WTC11 (cell line): ENCODE measurements at regions not wholly inside any gene's neighbourhood (a gene's known extent, or its start where the extent isn't known, plus 50 kb on each side); places are given as distances from the start of the nearest gene placed in this dataset.

ENCODE experiments used
- ATAC-seq: fragments of 200-7000 bp; cut with Tn5 transposase; 2 replicates; pipeline ENCODE4 v1.10.0; 2021; ENCODE audit warnings: mild to moderate bottlenecking, moderate library complexity
- CTCF ChIA-PET: fragments of 300-600 bp; sonication (Branson Sonifier 250); formaldehyde crosslinking; loops from one replicate; lab custom pipeline; 2021; ENCODE audit warnings: antibody characterized with exemption; lab: Charles Lee
- POLR2A ChIA-PET: fragments of 350-600 bp; sonication (Branson Sonifier 250); formaldehyde crosslinking; loops from one replicate; lab custom pipeline; 2021; ENCODE audit warnings: antibody characterized with exemption; lab: Charles Lee
- DNase-seq: peaks from one replicate; pipeline ENCODE4 v3.0.0; 2021; ENCODE audit warnings: low spot score
- H3K27ac Mint-ChIP-seq: 2 replicates; pipeline ENCODE4 v1.8.0; 2021; ENCODE audit warnings: mixed read lengths
- H3K27me3 Mint-ChIP-seq: 2 replicates; pipeline ENCODE4 v1.8.0; 2021; ENCODE audit warnings: low read depth, mild to moderate bottlenecking, moderate library complexity, mixed read lengths
- H3K36me3 Mint-ChIP-seq: 2 replicates; pipeline ENCODE4 v1.8.0; 2021; ENCODE audit warnings: mixed read lengths
- H3K4me1 Mint-ChIP-seq: 2 replicates; pipeline ENCODE4 v1.8.0; 2022; ENCODE audit warnings: mixed read lengths
- H3K4me3 Mint-ChIP-seq: 2 replicates; pipeline ENCODE4 v1.8.0; 2021; ENCODE audit warnings: mild to moderate bottlenecking, moderate library complexity, mixed read lengths
- H3K9me3 Mint-ChIP-seq: 2 replicates; pipeline ENCODE4 v1.8.0; 2021; ENCODE audit warnings: mixed read lengths
- ELF4 ChIP-seq: sonication (generic); formaldehyde crosslinking; IDR thresholded peaks from 2 replicates; pipeline ENCODE4 v1.8.1; 2022; ENCODE audit warnings: low read depth, mild to moderate bottlenecking, moderate library complexity, missing genetic modification reagents
- FOXK1 ChIP-seq: sonication (generic); formaldehyde crosslinking; IDR thresholded peaks from 2 replicates; pipeline ENCODE4 v1.8.0; 2022; ENCODE audit warnings: mild to moderate bottlenecking, moderate library complexity, missing genetic modification reagents
- GRHL2 ChIP-seq: fragments of 250-450 bp; sonication (Bioruptor Pico); IDR thresholded peaks from 2 replicates; pipeline ENCODE4 v1.8.0; 2022; ENCODE audit warnings: mild to moderate bottlenecking, moderate library complexity; ENCODE audit not compliant: insufficient replicate concordance, severe bottlenecking
- JAZF1 ChIP-seq: fragments of 250-450 bp; sonication (Bioruptor Pico); IDR thresholded peaks from 2 replicates; pipeline ENCODE4 v1.9.0; 2021; ENCODE audit warnings: moderate library complexity, mild to moderate bottlenecking, inconsistent platforms
- NR3C1 ChIP-seq: sonication (generic); formaldehyde crosslinking; conservative IDR thresholded peaks from 2 replicates; pipeline ENCODE4 v1.8.1; 2023; ENCODE audit warnings: low read depth, mild to moderate bottlenecking, missing genetic modification reagents
- RORB ChIP-seq: fragments of 250-450 bp; sonication (Bioruptor Pico); IDR thresholded peaks from 2 replicates; pipeline ENCODE4 v1.9.0; 2021; ENCODE audit warnings: mild to moderate bottlenecking
- SMAD3 ChIP-seq: sonication (generic); formaldehyde crosslinking; IDR thresholded peaks from 2 replicates; pipeline ENCODE4 v1.8.0; 2022; ENCODE audit warnings: missing genetic modification reagents, mild to moderate bottlenecking, borderline replicate concordance
- TEAD1 ChIP-seq: sonication (generic); formaldehyde crosslinking; IDR thresholded peaks from 2 replicates; pipeline ENCODE4 v1.8.0; 2022; ENCODE audit warnings: mild to moderate bottlenecking, missing genetic modification reagents
- ZBTB21 ChIP-seq: sonication (generic); formaldehyde crosslinking; IDR thresholded peaks from 2 replicates; pipeline ENCODE4 v1.8.1; 2023; ENCODE audit warnings: mild to moderate bottlenecking, missing genetic modification reagents, borderline replicate concordance
- ZNF138 ChIP-seq: sonication (generic); formaldehyde crosslinking; conservative IDR thresholded peaks from 2 replicates; pipeline ENCODE4 v1.8.1; 2022; ENCODE audit warnings: mild to moderate bottlenecking, moderate library complexity, missing genetic modification reagents
- ZNF232 ChIP-seq: sonication (generic); formaldehyde crosslinking; IDR thresholded peaks from 2 replicates; pipeline ENCODE4 v1.8.0; 2022; ENCODE audit warnings: mild to moderate bottlenecking, missing genetic modification reagents
- ZNF396 ChIP-seq: fragments of 250-450 bp; sonication (Bioruptor Pico); IDR thresholded peaks from 2 replicates; pipeline ENCODE4 v1.8.0; 2021; ENCODE audit warnings: mild to moderate bottlenecking, moderate library complexity, borderline replicate concordance
- TF ChIP-seq, protein P1 (sequence below): sonication (generic); formaldehyde crosslinking; IDR thresholded peaks from 2 replicates; pipeline ENCODE4 v1.8.0; 2022; ENCODE audit warnings: mild to moderate bottlenecking, missing genetic modification reagents
- TF ChIP-seq, protein P2 (sequence below): sonication (generic); formaldehyde crosslinking; IDR thresholded peaks from 2 replicates; pipeline ENCODE4 v1.8.1; 2023; ENCODE audit warnings: mild to moderate bottlenecking, missing genetic modification reagents
- TF ChIP-seq, protein P3 (sequence below): sonication (generic); formaldehyde crosslinking; IDR thresholded peaks from 2 replicates; pipeline ENCODE4 v1.8.1; 2023; ENCODE audit warnings: mild to moderate bottlenecking, missing genetic modification reagents, moderate library complexity
- TF ChIP-seq, protein P4 (sequence below): fragments of 250-450 bp; sonication (Bioruptor Pico); IDR thresholded peaks from 2 replicates; pipeline ENCODE4 v1.8.0; 2021; ENCODE audit warnings: mild to moderate bottlenecking
- TF ChIP-seq, protein P5 (sequence below): sonication (generic); formaldehyde crosslinking; IDR thresholded peaks from 2 replicates; pipeline ENCODE4 v1.8.0; 2023; ENCODE audit warnings: missing genetic modification reagents
- TF ChIP-seq, protein P6 (sequence below): sonication (generic); formaldehyde crosslinking; IDR thresholded peaks from 2 replicates; pipeline ENCODE4 v1.8.1; 2023; ENCODE audit warnings: mild to moderate bottlenecking, missing genetic modification reagents, borderline replicate concordance
- TF ChIP-seq, protein P7 (sequence below): fragments of 250-450 bp; sonication (Bioruptor Pico); IDR thresholded peaks from 2 replicates; pipeline ENCODE4 v1.9.0; 2021; ENCODE audit warnings: moderate library complexity, mild to moderate bottlenecking, inconsistent platforms, borderline replicate concordance

DNA sequence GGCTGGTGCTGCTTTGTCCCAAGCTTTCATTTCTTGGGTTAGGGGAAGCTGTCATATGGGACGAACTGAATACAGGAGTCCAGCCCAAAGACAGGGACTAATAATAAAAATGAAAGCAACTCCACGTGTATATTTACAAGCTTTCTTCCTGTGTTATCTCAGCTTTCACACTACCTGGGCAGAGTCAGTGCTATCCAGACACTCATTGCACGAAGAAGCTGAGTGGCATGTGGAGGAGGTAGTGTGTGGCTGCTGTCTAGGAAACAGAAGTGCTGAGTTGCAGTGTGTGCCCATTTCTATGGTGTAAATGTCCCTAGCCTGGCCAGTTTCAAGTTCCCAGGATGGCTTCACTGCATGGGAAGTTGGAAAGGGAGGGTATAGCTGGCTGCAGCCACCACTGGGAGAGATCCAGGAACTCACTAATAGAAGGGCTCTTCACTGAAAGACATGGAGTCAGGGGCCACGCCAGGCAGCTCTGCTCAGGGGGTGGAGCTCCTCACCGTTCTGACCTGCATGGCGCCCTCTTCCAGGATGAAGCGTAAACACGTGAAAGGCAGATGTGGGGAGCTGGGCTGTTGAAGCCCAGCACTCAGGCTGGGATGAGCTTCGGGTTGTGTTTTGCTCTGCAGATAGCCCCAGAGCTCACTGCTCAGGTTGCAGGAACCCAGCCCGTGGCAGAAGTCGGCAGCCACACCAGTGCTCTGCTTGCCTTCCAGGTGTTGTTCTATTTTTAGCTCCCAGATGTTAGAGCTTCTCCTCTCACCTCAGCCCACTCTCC, 116.9 kb downstream of the IRX2 start:
- Mint-ChIP-seq H3K27ac (no peak overlapping the region), H3K27me3 (peaks cover 6% of the 10 kb centered on the region), H3K4me3 (no peak overlapping the region), H3K4me1 (peaks cover 20% of the 10 kb centered on the region), H3K9me3 (no peaks in the 10 kb centered on the region), H3K36me3 (no peaks in the 10 kb centered on the region)
- DNase-seq (peak; percentile 22), ATAC-seq (peak; percentile 90)
- no peak; the same call in 1 of the 2 replicates for TF ChIP-seq FOXK1
- 0 out of 2 replicates have a peak, but pooled peaks have one; percentile 28 for TF ChIP-seq ZBTB21 (CRISPR knock-in tag)
- TF ChIP-seq, protein P1, sequence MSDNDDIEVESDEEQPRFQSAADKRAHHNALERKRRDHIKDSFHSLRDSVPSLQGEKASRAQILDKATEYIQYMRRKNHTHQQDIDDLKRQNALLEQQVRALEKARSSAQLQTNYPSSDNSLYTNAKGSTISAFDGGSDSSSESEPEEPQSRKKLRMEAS (CRISPR knock-in tag) = peak; percentile 51; the same call in 1 of the 2 replicates
- TF ChIP-seq GRHL2 (CRISPR knock-in tag) = no peak
- ChIA-PET POLR2A (interaction anchor here (1.5 kb wide), 1 partner anchor 9 kb away, joined by 3 read pairs; no protein-coding TSS in a partner anchor), CTCF (interaction anchor here (0.6 to 1.7 kb wide), 7 partner anchors 11 to 561 kb away, joined by 3 to 5 read pairs (median 3); no protein-coding TSS in a partner anchor)

DNA sequence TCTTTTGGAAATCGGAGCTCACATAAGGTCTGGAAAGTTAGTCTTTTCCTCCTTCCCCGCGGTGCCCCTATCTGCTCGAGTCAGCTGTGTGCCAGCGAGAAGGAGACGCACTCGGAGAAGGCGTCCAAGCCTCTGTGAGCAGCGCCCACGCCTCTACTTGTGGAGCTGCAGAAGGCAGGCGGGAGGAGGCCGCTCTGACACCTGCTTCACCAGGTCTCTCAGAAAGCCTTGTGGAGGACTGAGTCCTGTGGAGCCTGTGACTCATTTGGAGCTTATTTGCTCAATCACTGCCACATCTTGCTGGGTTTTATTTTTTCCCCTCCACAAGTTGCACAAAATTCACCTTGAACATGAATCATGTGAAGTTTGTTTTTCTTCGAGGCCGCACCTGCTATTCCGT, 117.5 kb downstream of the IRX2 start:
- peaks cover 6% of the 10 kb centered on the region for H3K27me3 Mint-ChIP-seq
- no peaks in the 10 kb centered on the region for H3K9me3 Mint-ChIP-seq
- no peak for ATAC-seq
- H3K27ac Mint-ChIP-seq = no peak overlapping the region
- H3K4me1 Mint-ChIP-seq = peaks cover 15% of the 10 kb centered on the region
- no peaks in the 10 kb centered on the region for H3K36me3 Mint-ChIP-seq
- DNase-seq = no peak
- ChIA-PET POLR2A (interaction anchor here (1.5 kb wide), 1 partner anchor 9 kb away, joined by 3 read pairs; no protein-coding TSS in a partner anchor), CTCF (interaction anchor here (0.6 to 1.7 kb wide), 5 partner anchors 14 to 562 kb away, joined by 3 to 5 read pairs (median 3); no protein-coding TSS in a partner anchor)
- no peak overlapping the region for H3K4me3 Mint-ChIP-seq
- TF ChIP-seq, protein P2, sequence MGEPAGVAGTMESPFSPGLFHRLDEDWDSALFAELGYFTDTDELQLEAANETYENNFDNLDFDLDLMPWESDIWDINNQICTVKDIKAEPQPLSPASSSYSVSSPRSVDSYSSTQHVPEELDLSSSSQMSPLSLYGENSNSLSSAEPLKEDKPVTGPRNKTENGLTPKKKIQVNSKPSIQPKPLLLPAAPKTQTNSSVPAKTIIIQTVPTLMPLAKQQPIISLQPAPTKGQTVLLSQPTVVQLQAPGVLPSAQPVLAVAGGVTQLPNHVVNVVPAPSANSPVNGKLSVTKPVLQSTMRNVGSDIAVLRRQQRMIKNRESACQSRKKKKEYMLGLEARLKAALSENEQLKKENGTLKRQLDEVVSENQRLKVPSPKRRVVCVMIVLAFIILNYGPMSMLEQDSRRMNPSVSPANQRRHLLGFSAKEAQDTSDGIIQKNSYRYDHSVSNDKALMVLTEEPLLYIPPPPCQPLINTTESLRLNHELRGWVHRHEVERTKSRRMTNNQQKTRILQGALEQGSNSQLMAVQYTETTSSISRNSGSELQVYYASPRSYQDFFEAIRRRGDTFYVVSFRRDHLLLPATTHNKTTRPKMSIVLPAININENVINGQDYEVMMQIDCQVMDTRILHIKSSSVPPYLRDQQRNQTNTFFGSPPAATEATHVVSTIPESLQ = no peak
- TF ChIP-seq, protein P3, sequence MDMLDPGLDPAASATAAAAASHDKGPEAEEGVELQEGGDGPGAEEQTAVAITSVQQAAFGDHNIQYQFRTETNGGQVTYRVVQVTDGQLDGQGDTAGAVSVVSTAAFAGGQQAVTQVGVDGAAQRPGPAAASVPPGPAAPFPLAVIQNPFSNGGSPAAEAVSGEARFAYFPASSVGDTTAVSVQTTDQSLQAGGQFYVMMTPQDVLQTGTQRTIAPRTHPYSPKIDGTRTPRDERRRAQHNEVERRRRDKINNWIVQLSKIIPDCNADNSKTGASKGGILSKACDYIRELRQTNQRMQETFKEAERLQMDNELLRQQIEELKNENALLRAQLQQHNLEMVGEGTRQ = no peak
- TF ChIP-seq RORB (CRISPR knock-in tag) (no peak), ZNF232 (CRISPR knock-in tag) (no peak), GRHL2 (CRISPR knock-in tag) (no peak), ZNF396 (CRISPR knock-in tag) (no peak), NR3C1 (CRISPR knock-in tag) (no peak), ZNF138 (no peak)
- TF ChIP-seq, protein P4, sequence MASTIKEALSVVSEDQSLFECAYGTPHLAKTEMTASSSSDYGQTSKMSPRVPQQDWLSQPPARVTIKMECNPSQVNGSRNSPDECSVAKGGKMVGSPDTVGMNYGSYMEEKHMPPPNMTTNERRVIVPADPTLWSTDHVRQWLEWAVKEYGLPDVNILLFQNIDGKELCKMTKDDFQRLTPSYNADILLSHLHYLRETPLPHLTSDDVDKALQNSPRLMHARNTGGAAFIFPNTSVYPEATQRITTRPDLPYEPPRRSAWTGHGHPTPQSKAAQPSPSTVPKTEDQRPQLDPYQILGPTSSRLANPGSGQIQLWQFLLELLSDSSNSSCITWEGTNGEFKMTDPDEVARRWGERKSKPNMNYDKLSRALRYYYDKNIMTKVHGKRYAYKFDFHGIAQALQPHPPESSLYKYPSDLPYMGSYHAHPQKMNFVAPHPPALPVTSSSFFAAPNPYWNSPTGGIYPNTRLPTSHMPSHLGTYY (CRISPR knock-in tag) = no peak
- TF ChIP-seq, protein P5, sequence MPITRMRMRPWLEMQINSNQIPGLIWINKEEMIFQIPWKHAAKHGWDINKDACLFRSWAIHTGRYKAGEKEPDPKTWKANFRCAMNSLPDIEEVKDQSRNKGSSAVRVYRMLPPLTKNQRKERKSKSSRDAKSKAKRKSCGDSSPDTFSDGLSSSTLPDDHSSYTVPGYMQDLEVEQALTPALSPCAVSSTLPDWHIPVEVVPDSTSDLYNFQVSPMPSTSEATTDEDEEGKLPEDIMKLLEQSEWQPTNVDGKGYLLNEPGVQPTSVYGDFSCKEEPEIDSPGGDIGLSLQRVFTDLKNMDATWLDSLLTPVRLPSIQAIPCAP (CRISPR knock-in tag) = no peak

DNA sequence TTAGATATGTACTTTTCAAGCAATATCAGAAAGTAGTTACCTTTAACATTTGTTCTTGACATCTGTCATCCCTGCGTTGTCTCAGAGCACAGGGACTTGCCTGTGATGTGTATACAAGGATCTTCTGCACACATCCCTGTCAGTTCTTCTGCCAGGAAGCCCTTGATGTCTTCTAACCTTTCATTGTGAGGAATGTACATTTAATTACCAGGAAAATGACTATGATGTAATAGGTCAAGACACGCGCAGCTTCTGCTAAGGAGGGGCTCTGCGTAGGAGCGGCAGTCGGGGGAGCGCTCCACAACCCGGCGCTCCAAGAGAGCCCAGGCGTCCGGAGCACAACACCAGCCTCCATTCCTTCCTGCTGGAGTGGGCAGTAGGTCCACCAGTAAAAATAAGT, 119.7 kb downstream of the IRX2 start:
- peaks cover 4% of the 10 kb centered on the region for H3K9me3 Mint-ChIP-seq
- no peaks in the 10 kb centered on the region for H3K36me3 Mint-ChIP-seq
- DNase-seq (no peak), ATAC-seq (no peak)
- peaks cover 6% of the 10 kb centered on the region for H3K27me3 Mint-ChIP-seq
- H3K4me1 Mint-ChIP-seq = peaks cover 4% of the 10 kb centered on the region; the same call in 1 of the 2 replicates
- H3K27ac Mint-ChIP-seq = no peak overlapping the region
- ChIA-PET CTCF (no interaction called here), POLR2A (no interaction called here)
- H3K4me3 Mint-ChIP-seq = no peak overlapping the region
- no peak for TF ChIP-seq ZNF396 (CRISPR knock-in tag)
- TF ChIP-seq, protein P1 (CRISPR knock-in tag) = no peak
- TF ChIP-seq, protein P6, sequence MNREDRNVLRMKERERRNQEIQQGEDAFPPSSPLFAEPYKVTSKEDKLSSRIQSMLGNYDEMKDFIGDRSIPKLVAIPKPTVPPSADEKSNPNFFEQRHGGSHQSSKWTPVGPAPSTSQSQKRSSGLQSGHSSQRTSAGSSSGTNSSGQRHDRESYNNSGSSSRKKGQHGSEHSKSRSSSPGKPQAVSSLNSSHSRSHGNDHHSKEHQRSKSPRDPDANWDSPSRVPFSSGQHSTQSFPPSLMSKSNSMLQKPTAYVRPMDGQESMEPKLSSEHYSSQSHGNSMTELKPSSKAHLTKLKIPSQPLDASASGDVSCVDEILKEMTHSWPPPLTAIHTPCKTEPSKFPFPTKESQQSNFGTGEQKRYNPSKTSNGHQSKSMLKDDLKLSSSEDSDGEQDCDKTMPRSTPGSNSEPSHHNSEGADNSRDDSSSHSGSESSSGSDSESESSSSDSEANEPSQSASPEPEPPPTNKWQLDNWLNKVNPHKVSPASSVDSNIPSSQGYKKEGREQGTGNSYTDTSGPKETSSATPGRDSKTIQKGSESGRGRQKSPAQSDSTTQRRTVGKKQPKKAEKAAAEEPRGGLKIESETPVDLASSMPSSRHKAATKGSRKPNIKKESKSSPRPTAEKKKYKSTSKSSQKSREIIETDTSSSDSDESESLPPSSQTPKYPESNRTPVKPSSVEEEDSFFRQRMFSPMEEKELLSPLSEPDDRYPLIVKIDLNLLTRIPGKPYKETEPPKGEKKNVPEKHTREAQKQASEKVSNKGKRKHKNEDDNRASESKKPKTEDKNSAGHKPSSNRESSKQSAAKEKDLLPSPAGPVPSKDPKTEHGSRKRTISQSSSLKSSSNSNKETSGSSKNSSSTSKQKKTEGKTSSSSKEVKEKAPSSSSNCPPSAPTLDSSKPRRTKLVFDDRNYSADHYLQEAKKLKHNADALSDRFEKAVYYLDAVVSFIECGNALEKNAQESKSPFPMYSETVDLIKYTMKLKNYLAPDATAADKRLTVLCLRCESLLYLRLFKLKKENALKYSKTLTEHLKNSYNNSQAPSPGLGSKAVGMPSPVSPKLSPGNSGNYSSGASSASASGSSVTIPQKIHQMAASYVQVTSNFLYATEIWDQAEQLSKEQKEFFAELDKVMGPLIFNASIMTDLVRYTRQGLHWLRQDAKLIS = no peak
- no peak for TF ChIP-seq ZNF138
- TF ChIP-seq JAZF1 (CRISPR knock-in tag) = no peak
- TF ChIP-seq, protein P7, sequence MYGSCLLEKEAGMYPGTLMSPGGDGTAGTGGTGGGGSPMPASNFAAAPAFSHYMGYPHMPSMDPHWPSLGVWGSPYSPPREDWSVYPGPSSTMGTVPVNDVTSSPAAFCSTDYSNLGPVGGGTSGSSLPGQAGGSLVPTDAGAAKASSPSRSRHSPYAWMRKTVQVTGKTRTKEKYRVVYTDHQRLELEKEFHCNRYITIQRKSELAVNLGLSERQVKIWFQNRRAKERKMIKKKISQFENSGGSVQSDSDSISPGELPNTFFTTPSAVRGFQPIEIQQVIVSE (CRISPR knock-in tag) = no peak
- TF ChIP-seq SMAD3 (CRISPR knock-in tag) = no peak
- TF ChIP-seq TEAD1 (CRISPR knock-in tag) = no peak
- TF ChIP-seq ELF4 (CRISPR knock-in tag) = no peak
